Mononuclear cell (primary cell): ENCODE measurements at regions not wholly inside any gene's neighbourhood (a gene's known extent, or its start where the extent isn't known, plus 50 kb on each side); places are given as distances from the start of the nearest gene placed in this dataset.
"Not testable (repeated sequence)": the region's sequence is repeated elsewhere in the genome, so short reads cannot be mapped to it uniquely, and the experiment has no call there.

Experiments used
- H3K27me3 ChIP-seq: 2 replicates; pipeline ENCODE4 v1.6.0; 2011; ENCODE audit warnings: low read length, control low read depth; ENCODE audit not compliant: insufficient read depth
- H3K4me1 ChIP-seq: 2 replicates; pipeline ENCODE4 v1.5.1; 2011; ENCODE audit warnings: mild to moderate bottlenecking, low read length, control low read depth; ENCODE audit not compliant: insufficient read depth
- H3K4me3 ChIP-seq: 2 replicates; pipeline ENCODE4 v1.5.1; 2011; ENCODE audit warnings: mild to moderate bottlenecking, low read length, moderate library complexity
- H3K9me3 ChIP-seq: 2 replicates; pipeline ENCODE4 v1.5.1; 2011; ENCODE audit warnings: low read depth, mild to moderate bottlenecking, control low read depth, low read length

GRCh38 chr6:14478381-14479225, 361.0 kb downstream of the CD83 start:
- Histone ChIP-seq H3K27me3 (no peaks in the 10 kb centered on the region), H3K9me3 (no peaks in the 10 kb centered on the region), H3K4me1 (peaks cover 29% of the 10 kb centered on the region), H3K4me3 (no peak overlapping the region)

GRCh38 chr6:14481946-14482345, 364.4 kb downstream of the CD83 start:
- H3K4me3 ChIP-seq, H3K9me3 ChIP-seq, H3K27me3 ChIP-seq: not testable (repeated sequence)
- peaks cover 24% of the 10 kb centered on the region for H3K4me1 ChIP-seq

GRCh38 chr6:14487625-14488024, 370.1 kb downstream of the CD83 start:
- H3K27me3 ChIP-seq, result no peaks in the 10 kb centered on the region
- no peaks in the 10 kb centered on the region for H3K4me1 ChIP-seq
- H3K9me3 ChIP-seq, result no peaks in the 10 kb centered on the region
- no peak overlapping the region for H3K4me3 ChIP-seq

- H3K4me3 ChIP-seq, result no peak overlapping the region
- no peaks in the 10 kb centered on the region for H3K9me3 ChIP-seq
- no peaks in the 10 kb centered on the region for H3K27me3 ChIP-seq
- H3K4me1 ChIP-seq, result no peaks in the 10 kb centered on the region
These were observed 370.6 kb downstream of the CD83 start for GRCh38 chr6:14488180-14488579.

GRCh38 chr6:14489445-14489844, 371.9 kb downstream of the CD83 start:
- H3K4me3 ChIP-seq, result no peak overlapping the region
- no peaks in the 10 kb centered on the region for H3K4me1 ChIP-seq
- H3K9me3 ChIP-seq, result no peaks in the 10 kb centered on the region
- H3K27me3 ChIP-seq, result no peaks in the 10 kb centered on the region

GRCh38 chr6:14498748-14499147, 381.2 kb downstream of the CD83 start:
- no peaks in the 10 kb centered on the region for H3K27me3 ChIP-seq
- no peak overlapping the region for H3K4me3 ChIP-seq
- H3K9me3 ChIP-seq, result no peaks in the 10 kb centered on the region
- no peaks in the 10 kb centered on the region for H3K4me1 ChIP-seq

GRCh38 chr6:14499309-14499708, 381.7 kb downstream of the CD83 start:
- Histone ChIP-seq H3K4me1 (no peaks in the 10 kb centered on the region), H3K9me3 (no peaks in the 10 kb centered on the region), H3K27me3 (no peaks in the 10 kb centered on the region), H3K4me3 (no peak overlapping the region)

GRCh38 chr6:14499841-14500240, 382.3 kb downstream of the CD83 start:
- H3K4me1 ChIP-seq, result no peaks in the 10 kb centered on the region
- no peak overlapping the region for H3K4me3 ChIP-seq
- no peaks in the 10 kb centered on the region for H3K27me3 ChIP-seq
- H3K9me3 ChIP-seq, result no peaks in the 10 kb centered on the region

- H3K27me3 ChIP-seq, result no peaks in the 10 kb centered on the region
- no peaks in the 10 kb centered on the region for H3K4me1 ChIP-seq
- no peaks in the 10 kb centered on the region for H3K9me3 ChIP-seq
- no peak overlapping the region for H3K4me3 ChIP-seq
These were observed 383.2 kb downstream of the CD83 start for GRCh38 chr6:14500809-14501208.

- Histone ChIP-seq H3K27me3 (no peaks in the 10 kb centered on the region), H3K4me3 (no peak overlapping the region), H3K4me1 (no peaks in the 10 kb centered on the region), H3K9me3 (no peaks in the 10 kb centered on the region)
These were observed 383.7 kb downstream of the CD83 start for GRCh38 chr6:14501240-14501639.

GRCh38 chr6:14501914-14502313, 384.3 kb downstream of the CD83 start:
- no peaks in the 10 kb centered on the region for H3K9me3 ChIP-seq
- H3K27me3 ChIP-seq, result no peaks in the 10 kb centered on the region
- H3K4me1 ChIP-seq, result no peaks in the 10 kb centered on the region
- H3K4me3 ChIP-seq, result no peak overlapping the region

- H3K4me1 ChIP-seq, result no peaks in the 10 kb centered on the region
- H3K4me3 ChIP-seq, result no peak overlapping the region
- no peaks in the 10 kb centered on the region for H3K27me3 ChIP-seq
- no peaks in the 10 kb centered on the region for H3K9me3 ChIP-seq
These were observed 385.0 kb downstream of the CD83 start for GRCh38 chr6:14502551-14502950.

- H3K4me3 ChIP-seq, result no peak overlapping the region
- H3K27me3 ChIP-seq, result no peaks in the 10 kb centered on the region
- no peaks in the 10 kb centered on the region for H3K9me3 ChIP-seq
- no peaks in the 10 kb centered on the region for H3K4me1 ChIP-seq
These were observed 387.8 kb downstream of the CD83 start for GRCh38 chr6:14505401-14505800.

- Histone ChIP-seq H3K4me3 (no peak overlapping the region), H3K4me1 (no peaks in the 10 kb centered on the region), H3K27me3 (no peaks in the 10 kb centered on the region), H3K9me3 (no peaks in the 10 kb centered on the region)
These were observed 389.2 kb downstream of the CD83 start for GRCh38 chr6:14506656-14507246.

GRCh38 chr6:14509120-14509519, 391.5 kb downstream of the CD83 start:
- Histone ChIP-seq H3K4me1 (no peaks in the 10 kb centered on the region), H3K4me3 (no peak overlapping the region), H3K9me3 (no peaks in the 10 kb centered on the region), H3K27me3 (no peaks in the 10 kb centered on the region)

GRCh38 chr6:14510038-14510437, 392.5 kb downstream of the CD83 start:
- no peak overlapping the region for H3K4me3 ChIP-seq
- no peaks in the 10 kb centered on the region for H3K9me3 ChIP-seq
- H3K4me1 ChIP-seq, result no peaks in the 10 kb centered on the region
- no peaks in the 10 kb centered on the region for H3K27me3 ChIP-seq
